Hepatocyte (in vitro differentiated cells): ENCODE measurements at regions not wholly inside any gene's neighbourhood (a gene's known extent, or its start where the extent isn't known, plus 50 kb on each side); places are given as distances from the start of the nearest gene placed in this dataset.

Experiments used
- DNase-seq: peaks from one replicate; pipeline ENCODE4 v3.0.0-alpha.2; 2016; ENCODE audit warnings: low spot score
- H2AFZ ChIP-seq: fragments of 200-600 bp; sonication (generic); 2 replicates; pipeline ENCODE4 v1.6.0; 2016; ENCODE audit warnings: antibody characterized with exemption, mild to moderate bottlenecking
- H3K27ac ChIP-seq: fragments of 200-600 bp; sonication (generic); 2 replicates; pipeline ENCODE4 v1.5.1; 2016; ENCODE audit warnings: mild to moderate bottlenecking
- H3K27me3 ChIP-seq: fragments of 200-600 bp; sonication (generic); 2 replicates; pipeline ENCODE4 v1.6.1; 2016
- H3K36me3 ChIP-seq: fragments of 200-600 bp; sonication (generic); replicated peaks from 2 replicates; pipeline ENCODE4 v1.5.1; 2016; ENCODE audit warnings: low read depth; ENCODE audit not compliant: insufficient read depth
- H3K4me1 ChIP-seq: fragments of 200-600 bp; sonication (generic); 2 replicates; pipeline ENCODE4 v1.5.1; 2016; ENCODE audit warnings: mild to moderate bottlenecking, moderate library complexity; ENCODE audit not compliant: insufficient read depth
- H3K4me2 ChIP-seq: fragments of 200-600 bp; sonication (generic); 2 replicates; pipeline ENCODE4 v1.6.0; 2016
- H3K4me3 ChIP-seq: fragments of 200-600 bp; sonication (generic); 2 replicates; pipeline ENCODE4 v1.5.1; 2016; ENCODE audit warnings: mild to moderate bottlenecking
- H3K79me2 ChIP-seq: fragments of 200-600 bp; sonication (generic); 2 replicates; pipeline ENCODE4 v1.6.0; 2017; ENCODE audit warnings: mild to moderate bottlenecking
- H3K9me2 ChIP-seq: fragments of 200-600 bp; sonication (generic); replicated peaks from 2 replicates; pipeline ENCODE4 v1.6.0; 2017; ENCODE audit warnings: mild to moderate bottlenecking; ENCODE audit not compliant: insufficient read depth
- H3K9me3 ChIP-seq: fragments of 200-600 bp; sonication (generic); 2 replicates; pipeline ENCODE4 v1.5.1; 2016; ENCODE audit warnings: low read depth, mild to moderate bottlenecking
- H4K20me1 ChIP-seq: fragments of 200-600 bp; sonication (generic); 2 replicates; pipeline ENCODE4 v1.6.0; 2016; ENCODE audit warnings: mild to moderate bottlenecking; ENCODE audit not compliant: insufficient read depth, poor library complexity, severe bottlenecking
- EZH2 ChIP-seq: fragments of 200-600 bp; sonication (generic); IDR thresholded peaks from 2 replicates; pipeline ENCODE4 v1.6.1; 2016; ENCODE audit warnings: antibody characterized with exemption, mild to moderate bottlenecking, borderline replicate concordance
- EZH2phosphoT487 ChIP-seq: fragments of 200-600 bp; sonication (generic); IDR thresholded peaks from one replicate; pipeline ENCODE4 v1.6.1; 2018; ENCODE audit warnings: antibody characterized with exemption, mild to moderate bottlenecking, low read depth, moderate library complexity; ENCODE audit not compliant: unreplicated experiment, severe bottlenecking
- WGBS: methylation state at CpG from one replicate; pipeline ENCODE4 v1.1.6; 2016; ENCODE audit warnings: low lambda C conversion rate; ENCODE audit errors: missing lambda C conversion rate; 5-methylcytosine and 5-hydroxymethylcytosine counted together
- TF ChIP-seq, protein P1 (sequence below): fragments of 200-600 bp; sonication (generic); IDR thresholded peaks from 2 replicates; pipeline ENCODE4 v1.5.1; 2016; ENCODE audit warnings: antibody characterized with exemption, mild to moderate bottlenecking; ENCODE audit not compliant: poor library complexity

DNA sequence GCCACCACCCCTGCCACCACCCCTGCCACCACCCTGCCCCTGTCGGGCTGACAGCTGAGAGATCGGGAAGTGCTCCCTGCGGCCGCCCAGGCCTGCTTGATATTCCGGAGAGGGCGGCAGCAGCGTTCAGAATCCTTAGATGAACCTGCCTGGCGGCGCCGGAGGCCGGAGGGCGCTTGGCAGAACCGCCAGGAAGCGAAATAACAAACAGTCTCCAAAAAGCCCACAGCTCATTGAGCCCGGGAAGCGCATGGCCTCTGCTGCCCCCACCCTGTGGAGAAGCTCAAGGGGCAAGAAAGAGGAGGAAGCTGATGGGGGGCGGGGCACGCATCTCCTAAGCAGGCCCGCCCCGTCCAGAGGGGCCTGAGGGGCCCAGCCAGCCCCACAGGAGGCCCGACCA, 92.2 kb upstream of the MBOAT2 start:
- WGBS, result 29% methylated on average over 17 of the region's 21 CpGs
- H3K4me2 ChIP-seq, result peak overlapping the region; percentile 29
- H3K36me3 ChIP-seq, result no peaks in the 10 kb centered on the region
- H4K20me1 ChIP-seq, result no peaks in the 10 kb centered on the region
- H3K79me2 ChIP-seq, result no peaks in the 10 kb centered on the region
- H3K27me3 ChIP-seq, result no peaks in the 10 kb centered on the region
- no peak overlapping the region for H2AFZ ChIP-seq
- peaks cover 4% of the 10 kb centered on the region for H3K4me1 ChIP-seq
- TF ChIP-seq EZH2phosphoT487, result no peak
- no peak for TF ChIP-seq EZH2
- TF ChIP-seq, protein P1, sequence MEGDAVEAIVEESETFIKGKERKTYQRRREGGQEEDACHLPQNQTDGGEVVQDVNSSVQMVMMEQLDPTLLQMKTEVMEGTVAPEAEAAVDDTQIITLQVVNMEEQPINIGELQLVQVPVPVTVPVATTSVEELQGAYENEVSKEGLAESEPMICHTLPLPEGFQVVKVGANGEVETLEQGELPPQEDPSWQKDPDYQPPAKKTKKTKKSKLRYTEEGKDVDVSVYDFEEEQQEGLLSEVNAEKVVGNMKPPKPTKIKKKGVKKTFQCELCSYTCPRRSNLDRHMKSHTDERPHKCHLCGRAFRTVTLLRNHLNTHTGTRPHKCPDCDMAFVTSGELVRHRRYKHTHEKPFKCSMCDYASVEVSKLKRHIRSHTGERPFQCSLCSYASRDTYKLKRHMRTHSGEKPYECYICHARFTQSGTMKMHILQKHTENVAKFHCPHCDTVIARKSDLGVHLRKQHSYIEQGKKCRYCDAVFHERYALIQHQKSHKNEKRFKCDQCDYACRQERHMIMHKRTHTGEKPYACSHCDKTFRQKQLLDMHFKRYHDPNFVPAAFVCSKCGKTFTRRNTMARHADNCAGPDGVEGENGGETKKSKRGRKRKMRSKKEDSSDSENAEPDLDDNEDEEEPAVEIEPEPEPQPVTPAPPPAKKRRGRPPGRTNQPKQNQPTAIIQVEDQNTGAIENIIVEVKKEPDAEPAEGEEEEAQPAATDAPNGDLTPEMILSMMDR, result no peak
- peak; percentile 39 for DNase-seq
- no peaks in the 10 kb centered on the region for H3K9me3 ChIP-seq
- H3K9me2 ChIP-seq, result no peaks in the 10 kb centered on the region
- no peak overlapping the region for H3K4me3 ChIP-seq
- no peak overlapping the region for H3K27ac ChIP-seq

DNA sequence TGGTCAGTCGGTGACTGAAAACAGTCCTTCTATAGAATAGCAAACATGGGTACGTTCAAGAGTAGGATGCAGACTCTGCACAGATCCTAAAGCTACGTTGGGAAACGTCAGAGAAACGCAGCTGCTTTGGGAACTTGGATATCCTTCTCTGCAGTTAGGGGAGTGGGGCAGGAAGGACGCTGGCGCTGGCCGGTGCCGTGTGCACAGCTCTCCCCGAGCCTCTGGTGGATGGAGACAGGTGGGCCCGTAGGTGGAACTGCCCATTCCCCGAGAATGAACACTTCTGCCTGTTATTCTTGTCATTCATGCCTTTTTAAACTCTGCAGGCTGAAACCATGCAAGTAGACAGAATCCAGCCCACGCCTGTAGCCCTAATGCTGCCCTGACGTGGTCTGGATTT, 91.7 kb upstream of the MBOAT2 start:
- TF ChIP-seq EZH2phosphoT487 (no peak), EZH2 (no peak)
- TF ChIP-seq, protein P1, result no peak
- no peaks in the 10 kb centered on the region for H4K20me1 ChIP-seq
- H3K27me3 ChIP-seq, result no peaks in the 10 kb centered on the region
- H3K9me2 ChIP-seq, result no peaks in the 10 kb centered on the region
- H2AFZ ChIP-seq, result no peak overlapping the region
- H3K4me3 ChIP-seq, result no peak overlapping the region
- 91% methylated on average over 14 of the region's 14 CpGs for WGBS
- no peak for DNase-seq
- peaks cover 4% of the 10 kb centered on the region for H3K4me1 ChIP-seq
- H3K27ac ChIP-seq, result no peak overlapping the region
- H3K79me2 ChIP-seq, result no peaks in the 10 kb centered on the region
- H3K36me3 ChIP-seq, result no peaks in the 10 kb centered on the region
- H3K4me2 ChIP-seq, result peak overlapping the region; percentile 29
- H3K9me3 ChIP-seq, result no peaks in the 10 kb centered on the region

DNA sequence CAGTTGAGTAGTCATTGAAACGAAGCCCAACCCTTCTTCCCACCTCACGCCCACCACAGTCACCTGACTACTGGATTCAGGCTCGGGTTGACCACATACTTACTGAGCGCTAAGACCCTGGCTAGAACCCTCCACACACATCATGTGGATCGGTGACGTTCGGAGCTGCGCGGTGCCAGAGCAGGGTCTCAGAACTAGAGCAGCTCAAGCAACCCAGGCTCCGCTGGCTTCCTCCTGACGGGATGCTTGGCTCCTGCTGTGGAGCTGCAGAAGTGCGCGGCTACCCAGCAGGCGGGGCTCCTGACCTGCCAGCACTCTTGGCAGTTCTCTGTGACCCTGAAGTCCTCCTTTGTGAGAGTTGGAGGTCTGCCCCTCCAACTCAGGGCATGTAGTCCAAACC, 90.6 kb upstream of the MBOAT2 start:
- Histone ChIP-seq H4K20me1 (no peaks in the 10 kb centered on the region), H3K4me2 (no peak overlapping the region), H3K27me3 (no peaks in the 10 kb centered on the region), H3K27ac (no peak overlapping the region), H3K4me3 (no peak overlapping the region), H2AFZ (no peak overlapping the region), H3K9me2 (no peaks in the 10 kb centered on the region), H3K79me2 (no peaks in the 10 kb centered on the region), H3K4me1 (peaks cover 4% of the 10 kb centered on the region), H3K9me3 (no peaks in the 10 kb centered on the region), H3K36me3 (no peaks in the 10 kb centered on the region)
- TF ChIP-seq EZH2, result no peak
- TF ChIP-seq, protein P1, result no peak
- no peak for TF ChIP-seq EZH2phosphoT487
- no peak for DNase-seq
- WGBS, result 96% methylated on average over 14 of the region's 14 CpGs

DNA sequence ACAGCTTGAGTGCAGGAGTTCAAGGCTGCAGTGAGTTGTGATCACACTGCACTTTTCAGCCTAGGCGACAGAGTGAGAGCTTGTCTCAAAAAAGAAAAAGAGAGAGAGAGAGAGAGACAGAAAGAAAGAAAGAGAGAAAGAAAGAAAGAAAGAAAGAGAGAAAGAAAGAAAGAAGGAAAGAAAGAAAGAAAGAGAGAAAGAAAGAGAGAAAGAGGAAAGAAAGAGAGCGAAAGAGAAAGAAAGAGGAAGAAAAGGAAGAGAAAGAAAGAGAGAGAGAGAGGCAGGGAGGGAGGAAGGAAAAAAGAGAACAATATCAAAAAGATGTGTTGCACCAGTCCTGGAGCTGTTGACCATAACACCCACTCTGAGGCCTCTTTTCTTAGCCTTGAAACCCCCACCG, 89.8 kb upstream of the MBOAT2 start:
- no peak overlapping the region for H3K4me3 ChIP-seq

More for the DNA sequence above, 89.8 kb upstream of the MBOAT2 start:
- no peaks in the 10 kb centered on the region for H3K9me3 ChIP-seq
- 97% methylated on average over 2 of the region's 3 CpGs for WGBS
- H3K4me2 ChIP-seq, result no peak overlapping the region
- no peak overlapping the region for H3K27ac ChIP-seq
- H3K36me3 ChIP-seq, result no peaks in the 10 kb centered on the region
- H2AFZ ChIP-seq, result no peak overlapping the region
- no peaks in the 10 kb centered on the region for H4K20me1 ChIP-seq
- no peaks in the 10 kb centered on the region for H3K27me3 ChIP-seq
- no peak for DNase-seq
- H3K4me1 ChIP-seq, result peaks cover 4% of the 10 kb centered on the region
- no peaks in the 10 kb centered on the region for H3K79me2 ChIP-seq
- H3K9me2 ChIP-seq, result no peaks in the 10 kb centered on the region
- TF ChIP-seq EZH2, result no peak
- TF ChIP-seq, protein P1, result no peak
- no peak for TF ChIP-seq EZH2phosphoT487
